Smooth muscle cell (in vitro differentiated cells): ENCODE measurements at regions not wholly inside any gene's neighbourhood (a gene's known extent, or its start where the extent isn't known, plus 50 kb on each side); places are given as distances from the start of the nearest gene placed in this dataset.

Source experiments
- DNase-seq: peaks from one replicate; lab custom pipeline; 2025; ENCODE audit not compliant: unreplicated experiment; lab: John Stamatoyannopoulos, UW
- H2AFZ ChIP-seq: fragments of 200-600 bp; sonication (generic); 2 replicates; pipeline ENCODE4 v1.6.0; 2016; ENCODE audit warnings: antibody characterized with exemption, low read depth, mild to moderate bottlenecking
- H3F3A ChIP-seq: fragments of 200-600 bp; sonication (generic); 2 replicates; pipeline ENCODE4 v1.6.0; 2017; ENCODE audit warnings: antibody characterized with exemption, low read depth
- H3K27ac ChIP-seq: fragments of 200-600 bp; sonication (generic); 2 replicates; pipeline ENCODE4 v1.5.1; 2016; ENCODE audit warnings: low read depth, mild to moderate bottlenecking
- H3K27me3 ChIP-seq: fragments of 200-600 bp; sonication (generic); 2 replicates; pipeline ENCODE4 v1.6.1; 2016; ENCODE audit warnings: low read depth, mild to moderate bottlenecking
- H3K36me3 ChIP-seq: fragments of 200-600 bp; sonication (generic); 2 replicates; pipeline ENCODE4 v1.5.1; 2016; ENCODE audit warnings: low read depth
- H3K4me1 ChIP-seq: fragments of 200-600 bp; sonication (generic); 2 replicates; pipeline ENCODE4 v1.5.1; 2016; ENCODE audit warnings: low read depth
- H3K4me2 ChIP-seq: fragments of 200-600 bp; sonication (generic); 2 replicates; pipeline ENCODE4 v1.6.0; 2016; ENCODE audit warnings: mild to moderate bottlenecking
- H3K4me3 ChIP-seq: fragments of 200-600 bp; sonication (generic); 2 replicates; pipeline ENCODE4 v1.5.1; 2016; ENCODE audit warnings: mild to moderate bottlenecking
- H3K79me2 ChIP-seq: fragments of 200-600 bp; sonication (generic); 2 replicates; pipeline ENCODE4 v1.6.0; 2016; ENCODE audit warnings: low read depth, mild to moderate bottlenecking
- H3K9ac ChIP-seq: fragments of 200-600 bp; sonication (generic); 2 replicates; pipeline ENCODE4 v1.6.0; 2016; ENCODE audit warnings: low read depth
- H3K9me3 ChIP-seq: fragments of 200-600 bp; sonication (generic); replicated peaks from 2 replicates; pipeline ENCODE4 v1.5.1; 2016; ENCODE audit warnings: low read depth
- H4K20me1 ChIP-seq: fragments of 200-600 bp; sonication (generic); 2 replicates; pipeline ENCODE4 v1.6.0; 2016; ENCODE audit warnings: low read depth
- WGBS: methylation state at CpG from one replicate; pipeline ENCODE4 v1.1.7; 2016; ENCODE audit warnings: low lambda C conversion rate; 5-methylcytosine and 5-hydroxymethylcytosine counted together
- TF ChIP-seq, protein P1 (sequence below): fragments of 200-600 bp; sonication (generic); IDR thresholded peaks from 2 replicates; pipeline ENCODE4 v1.5.1; 2017; ENCODE audit warnings: borderline replicate concordance, mild to moderate bottlenecking, antibody characterized with exemption; ENCODE audit not compliant: insufficient read depth, poor library complexity, severe bottlenecking

DNA sequence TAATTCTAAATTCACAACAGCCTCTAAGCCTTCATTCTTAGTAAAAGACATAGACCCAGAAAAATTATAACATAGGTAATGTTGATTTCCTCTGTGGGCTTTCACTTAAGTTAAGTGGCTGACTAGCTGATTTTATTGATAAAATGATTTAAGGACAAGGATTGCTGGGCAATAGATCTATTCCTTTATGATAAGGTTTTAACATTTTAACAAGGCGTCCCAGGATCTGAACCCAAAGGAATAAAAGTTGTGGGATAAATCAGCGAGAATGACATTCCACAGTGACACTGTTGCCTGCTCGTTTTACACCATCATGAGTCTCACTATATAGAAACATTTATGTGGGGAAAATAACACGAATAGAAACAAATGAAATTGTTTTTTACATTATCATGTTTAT lies 1151.0 kb downstream of the ZPLD1 start:
- 60% methylated on average over 4 of the region's 4 CpGs for WGBS

DNA sequence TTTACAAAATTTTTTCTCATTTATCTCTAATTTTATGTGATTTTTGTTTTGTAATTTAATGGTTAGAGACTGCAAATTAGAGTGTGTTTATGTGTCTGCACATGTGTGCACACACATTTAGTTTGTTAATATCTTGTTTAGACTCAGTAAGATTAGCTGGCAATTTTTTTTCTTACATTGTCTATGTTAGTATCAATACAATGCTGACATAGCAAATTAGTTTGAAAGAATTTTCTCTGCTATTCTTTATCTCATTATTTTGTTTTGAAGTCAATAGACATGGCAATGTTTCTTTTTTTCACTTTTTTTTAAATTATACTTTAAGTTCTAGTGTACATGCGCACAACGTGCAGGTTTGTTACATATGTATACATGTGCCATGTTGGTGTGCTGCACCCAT lies 1155.0 kb downstream of the ZPLD1 start:
- Histone ChIP-seq H3K4me3 (no peak overlapping the region), H3K9ac (no peak overlapping the region), H3K36me3 (no peaks in the 10 kb centered on the region), H3K9me3 (no peaks in the 10 kb centered on the region), H2AFZ (no peak overlapping the region), H3F3A (no peaks in the 10 kb centered on the region), H3K4me1 (no peaks in the 10 kb centered on the region), H3K27ac (no peak overlapping the region), H4K20me1 (no peaks in the 10 kb centered on the region), H3K4me2 (no peak overlapping the region), H3K27me3 (no peaks in the 10 kb centered on the region), H3K79me2 (no peaks in the 10 kb centered on the region)
- no peak for DNase-seq
- TF ChIP-seq, protein P1, sequence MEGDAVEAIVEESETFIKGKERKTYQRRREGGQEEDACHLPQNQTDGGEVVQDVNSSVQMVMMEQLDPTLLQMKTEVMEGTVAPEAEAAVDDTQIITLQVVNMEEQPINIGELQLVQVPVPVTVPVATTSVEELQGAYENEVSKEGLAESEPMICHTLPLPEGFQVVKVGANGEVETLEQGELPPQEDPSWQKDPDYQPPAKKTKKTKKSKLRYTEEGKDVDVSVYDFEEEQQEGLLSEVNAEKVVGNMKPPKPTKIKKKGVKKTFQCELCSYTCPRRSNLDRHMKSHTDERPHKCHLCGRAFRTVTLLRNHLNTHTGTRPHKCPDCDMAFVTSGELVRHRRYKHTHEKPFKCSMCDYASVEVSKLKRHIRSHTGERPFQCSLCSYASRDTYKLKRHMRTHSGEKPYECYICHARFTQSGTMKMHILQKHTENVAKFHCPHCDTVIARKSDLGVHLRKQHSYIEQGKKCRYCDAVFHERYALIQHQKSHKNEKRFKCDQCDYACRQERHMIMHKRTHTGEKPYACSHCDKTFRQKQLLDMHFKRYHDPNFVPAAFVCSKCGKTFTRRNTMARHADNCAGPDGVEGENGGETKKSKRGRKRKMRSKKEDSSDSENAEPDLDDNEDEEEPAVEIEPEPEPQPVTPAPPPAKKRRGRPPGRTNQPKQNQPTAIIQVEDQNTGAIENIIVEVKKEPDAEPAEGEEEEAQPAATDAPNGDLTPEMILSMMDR = no peak
- 98% methylated on average over 2 of the region's 2 CpGs for WGBS

More for the DNA sequence above, 1151.0 kb downstream of the ZPLD1 start:
- TF ChIP-seq, protein P1 = no peak
- H3F3A ChIP-seq = no peaks in the 10 kb centered on the region
- H3K4me3 ChIP-seq = no peak overlapping the region
- no peaks in the 10 kb centered on the region for H3K4me1 ChIP-seq
- no peaks in the 10 kb centered on the region for H4K20me1 ChIP-seq
- no peaks in the 10 kb centered on the region for H3K9me3 ChIP-seq
- no peak overlapping the region for H2AFZ ChIP-seq
- H3K27me3 ChIP-seq = no peaks in the 10 kb centered on the region
- H3K27ac ChIP-seq = no peak overlapping the region
- no peaks in the 10 kb centered on the region for H3K79me2 ChIP-seq
- no peak overlapping the region for H3K4me2 ChIP-seq
- no peaks in the 10 kb centered on the region for H3K36me3 ChIP-seq
- DNase-seq = no peak
- no peak overlapping the region for H3K9ac ChIP-seq

DNA sequence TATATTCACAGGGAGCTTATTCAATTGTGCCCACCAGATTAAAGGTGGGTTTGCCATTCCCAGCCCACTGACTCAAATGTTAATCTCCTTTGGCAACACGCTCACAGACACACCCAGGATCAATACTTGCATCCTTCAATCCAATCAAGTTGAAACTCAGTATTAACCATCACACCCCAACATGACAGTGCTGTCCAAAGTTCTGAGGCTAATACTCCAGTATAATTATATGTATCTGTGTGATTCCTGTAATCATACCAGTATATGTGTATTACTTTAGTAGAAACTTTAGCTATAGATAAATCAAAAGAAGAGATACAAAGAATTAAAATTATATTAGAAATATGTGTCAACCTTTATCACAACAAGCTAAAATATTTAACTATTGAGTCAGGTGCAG lies 1166.0 kb downstream of the ZPLD1 start:
- Histone ChIP-seq H4K20me1 (no peaks in the 10 kb centered on the region), H3K9ac (no peak overlapping the region)
- 87% methylated on average over 1 of the region's 1 CpG for WGBS

DNA sequence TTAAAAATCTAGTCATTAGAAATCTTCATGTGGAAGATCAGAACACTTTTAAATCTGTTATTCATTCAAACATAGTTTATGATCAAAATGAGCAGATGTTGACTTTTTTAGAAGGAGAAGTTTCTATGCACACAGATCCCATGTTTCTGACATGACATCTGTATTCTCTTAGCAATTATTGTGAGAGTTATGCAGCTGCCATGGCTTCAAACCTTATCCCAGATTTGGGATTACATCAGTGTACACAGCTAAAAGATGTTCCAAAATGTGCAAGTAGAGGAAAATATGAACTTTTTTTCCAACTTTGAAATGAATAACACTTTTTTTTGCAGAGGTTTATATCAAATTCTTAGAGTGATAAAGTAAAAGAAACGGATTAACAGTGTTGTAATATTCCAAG lies 1166.9 kb downstream of the ZPLD1 start:
- no peaks in the 10 kb centered on the region for H3K79me2 ChIP-seq
- no peaks in the 10 kb centered on the region for H3K9me3 ChIP-seq
- no peaks in the 10 kb centered on the region for H3K27me3 ChIP-seq
- H3K4me1 ChIP-seq = no peaks in the 10 kb centered on the region
- no peak overlapping the region for H3K9ac ChIP-seq
- no peaks in the 10 kb centered on the region for H3F3A ChIP-seq
- H3K4me2 ChIP-seq = no peak overlapping the region
- no peak overlapping the region for H3K4me3 ChIP-seq
- 72% methylated on average over 1 of the region's 1 CpG for WGBS
- H3K27ac ChIP-seq = no peak overlapping the region
- TF ChIP-seq, protein P1 = no peak
- H4K20me1 ChIP-seq = no peaks in the 10 kb centered on the region
- no peak for DNase-seq
- no peak overlapping the region for H2AFZ ChIP-seq
- no peaks in the 10 kb centered on the region for H3K36me3 ChIP-seq

More for the DNA sequence above, 1166.0 kb downstream of the ZPLD1 start:
- Histone ChIP-seq H3K9me3 (no peaks in the 10 kb centered on the region), H3K36me3 (no peaks in the 10 kb centered on the region), H3K27me3 (no peaks in the 10 kb centered on the region), H3K4me2 (no peak overlapping the region), H3K4me3 (no peak overlapping the region), H2AFZ (no peak overlapping the region), H3F3A (no peaks in the 10 kb centered on the region), H3K27ac (no peak overlapping the region), H3K4me1 (no peaks in the 10 kb centered on the region), H3K79me2 (no peaks in the 10 kb centered on the region)
- no peak for DNase-seq
- TF ChIP-seq, protein P1 = no peak
